ENCODE measurements at regions not wholly inside any gene's neighbourhood (a gene's known extent, or its start where the extent isn't known, plus 50 kb on each side); places are given as distances from the start of the nearest gene placed in this dataset.
A peak's percentile ranks its signal among the peaks of the same experiment; 100 is the strongest.

GRCh38 chr2:16279201-16279570 is 338.8 kb downstream of the MYCN start:
- Histone ChIP-seq H3K36me3 (no peaks in the 10 kb centered on the region), H3K4me1 (peaks cover 39% of the 10 kb centered on the region), H3K4me3 (ENCODE audit: low read depth, low read length) (no peak overlapping the region), H3K27me3 (no peaks in the 10 kb centered on the region), H3K9me3 (peaks cover 2% of the 10 kb centered on the region; the same call in 1 of the 2 replicates)
- peak; percentile 95 for DNase-seq
- TF ChIP-seq CTCF (IDR thresholded peaks at IDR 0.05; ENCODE audit: low read depth, low read length), result no peak

- peaks cover 3% of the 10 kb centered on the region for H3K9me3 ChIP-seq
- peaks cover 39% of the 10 kb centered on the region for H3K4me1 ChIP-seq
- no peak for TF ChIP-seq CTCF (IDR thresholded peaks at IDR 0.05; ENCODE audit: low read depth, low read length)
These were observed 338.3 kb downstream of the MYCN start for GRCh38 chr2:16278421-16279200.

GRCh38 chr2:16277117-16277516 is 336.8 kb downstream of the MYCN start:
- Histone ChIP-seq H3K4me1 (peaks cover 36% of the 10 kb centered on the region), H3K27me3 (no peaks in the 10 kb centered on the region), H3K4me3 (ENCODE audit: low read depth, low read length) (no peak overlapping the region), H3K9me3 (peaks cover 5% of the 10 kb centered on the region), H3K36me3 (no peaks in the 10 kb centered on the region)
- no peak for TF ChIP-seq CTCF (IDR thresholded peaks at IDR 0.05; ENCODE audit: low read depth, low read length)
- peak; percentile 95 for DNase-seq

More at GRCh38 chr2:16278421-16279200, 338.3 kb downstream of the MYCN start:
- peak; percentile 94 for DNase-seq
- H3K27me3 ChIP-seq, result no peaks in the 10 kb centered on the region
- H3K36me3 ChIP-seq, result no peaks in the 10 kb centered on the region
- H3K4me3 ChIP-seq (ENCODE audit: low read depth, low read length), result no peak overlapping the region

GRCh38 chr2:16275661-16276060 is 335.3 kb downstream of the MYCN start:
- Histone ChIP-seq H3K9me3 (peaks cover 5% of the 10 kb centered on the region), H3K36me3 (no peaks in the 10 kb centered on the region)
- TF ChIP-seq CTCF (IDR thresholded peaks at IDR 0.05; ENCODE audit: low read depth, low read length), result no peak

GRCh38 chr2:16275131-16275530 is 334.8 kb downstream of the MYCN start:
- DNase-seq, result peak; percentile 98
- no peak for TF ChIP-seq CTCF (IDR thresholded peaks at IDR 0.05; ENCODE audit: low read depth, low read length)
- Histone ChIP-seq H3K4me1 (peaks cover 25% of the 10 kb centered on the region), H3K27me3 (no peaks in the 10 kb centered on the region), H3K4me3 (ENCODE audit: low read depth, low read length) (no peak overlapping the region), H3K36me3 (no peaks in the 10 kb centered on the region), H3K9me3 (peaks cover 5% of the 10 kb centered on the region)

More at GRCh38 chr2:16275661-16276060, 335.3 kb downstream of the MYCN start:
- Histone ChIP-seq H3K4me3 (ENCODE audit: low read depth, low read length) (no peak overlapping the region), H3K4me1 (peaks cover 27% of the 10 kb centered on the region), H3K27me3 (no peaks in the 10 kb centered on the region)
- DNase-seq, result peak; percentile 100

GRCh38 chr2:16273111-16273510 is 332.8 kb downstream of the MYCN start:
- no peaks in the 10 kb centered on the region for H3K27me3 ChIP-seq
- no peaks in the 10 kb centered on the region for H3K36me3 ChIP-seq
- H3K4me3 ChIP-seq (ENCODE audit: low read depth, low read length), result no peak overlapping the region
- H3K9me3 ChIP-seq, result peaks cover 6% of the 10 kb centered on the region
- DNase-seq, result peak; percentile 91
- peaks cover 18% of the 10 kb centered on the region for H3K4me1 ChIP-seq
- no peak for TF ChIP-seq CTCF (IDR thresholded peaks at IDR 0.05; ENCODE audit: low read depth, low read length)
